ENCODE measurements at regions not wholly inside any gene's neighbourhood (a gene's known extent, or its start where the extent isn't known, plus 50 kb on each side); places are given as distances from the start of the nearest gene placed in this dataset.
"Not testable (repeated sequence)": the region's sequence is repeated elsewhere in the genome, so short reads cannot be mapped to it uniquely, and the experiment has no call there.

DNA sequence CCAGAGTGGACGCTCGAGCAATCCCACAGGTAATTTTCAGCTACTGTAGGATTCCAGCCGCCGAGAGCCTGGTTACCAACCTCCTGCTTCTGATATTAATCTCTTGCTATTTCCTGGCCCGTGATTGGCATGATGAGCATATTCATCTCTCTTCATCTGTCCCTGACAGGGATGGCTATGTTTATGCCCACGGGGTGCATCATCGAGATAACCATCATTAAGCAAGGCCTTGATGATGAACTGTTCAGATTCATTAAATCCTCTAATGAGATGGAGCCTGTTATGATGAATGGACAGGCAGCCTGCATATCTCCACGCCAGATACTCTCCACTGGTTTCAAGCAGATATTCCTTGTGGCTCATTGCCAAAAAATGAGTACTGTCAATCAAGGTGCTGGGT lies 227.3 kb downstream of the ZNF37A start:
- H3K23me2 ChIP-seq (ENCODE audit: low read depth, low read length); H2BK5ac ChIP-seq (ENCODE audit: low read depth, low read length); H4K91ac ChIP-seq (replicated peaks; ENCODE audit: insufficient read length, low read length); H2AFZ ChIP-seq (ENCODE audit: low read length); H3K27me3 ChIP-seq (replicated peaks in 1 of 4; ENCODE audit: control insufficient read depth in 3 of 4, extremely low read depth in 1 of 4, insufficient read depth in 3 of 4, low read length in 3 of 4); H3K18ac ChIP-seq (ENCODE audit: extremely low read depth, low read length); H3K79me2 ChIP-seq (ENCODE audit: control insufficient read depth in 1 of 2, insufficient read depth in 2 of 2, low read length in 2 of 2); H2AK5ac ChIP-seq (ENCODE audit: low read depth, low read length); H2BK20ac ChIP-seq (ENCODE audit: low read length); POLR2A ChIA-PET (ENCODE audit: partially characterized antibody); H3K4me3 ChIP-seq (ENCODE audit: extremely low read depth in 1 of 4, insufficient read depth in 2 of 4, low read depth in 3 of 4, low read length in 4 of 4); H3K4me2 ChIP-seq (ENCODE audit: insufficient read depth in 1 of 2, low read depth in 2 of 2, low read length in 2 of 2); H4K8ac ChIP-seq (ENCODE audit: extremely low read depth, insufficient read depth, low read length); H3K36me3 ChIP-seq (ENCODE audit: control insufficient read depth in 2 of 4, insufficient read depth in 4 of 4, low read length in 3 of 4); H3K9ac ChIP-seq (replicated peaks in 1 of 4; ENCODE audit: extremely low read depth in 1 of 4, low read depth in 3 of 4, low read length in 3 of 4); H3K14ac ChIP-seq (ENCODE audit: insufficient read length); H4K5ac ChIP-seq (ENCODE audit: insufficient read length, low read depth, low read length); H3K56ac ChIP-seq (replicated peaks; ENCODE audit: insufficient read length, low read depth, low read length); H3K4ac ChIP-seq (replicated peaks; ENCODE audit: insufficient read length, low read depth, low read length); H4K20me1 ChIP-seq (replicated peaks in 1 of 2; ENCODE audit: control insufficient read depth in 1 of 2, insufficient read depth in 2 of 2, low read length in 2 of 2); H3K4me1 ChIP-seq (replicated peaks in 1 of 4; ENCODE audit: control insufficient read depth in 3 of 4, insufficient read depth in 4 of 4, low read length in 3 of 4); H2BK15ac ChIP-seq (ENCODE audit: low read length); H3K27ac ChIP-seq (ENCODE audit: low read depth, low read length); H3K79me1 ChIP-seq (ENCODE audit: low read depth, low read length); H2BK12ac ChIP-seq (ENCODE audit: low read depth, low read length); H3K23ac ChIP-seq (ENCODE audit: insufficient read length); DNase-seq (ENCODE audit: low read depth in 1 of 2, low spot score in 2 of 2); H2BK120ac ChIP-seq (replicated peaks; ENCODE audit: low read depth, low read length); FAIRE-seq; CTCF ChIA-PET (ENCODE audit: partially characterized antibody): not testable (repeated sequence)
- 94% methylated on average over 8 of the region's 8 CpGs; no CpG with 5 or more reads in 1 of the 2 experiments for WGBS, 2 experiments (ENCODE audit: extremely low coverage in 1 of 2, insufficient coverage in 1 of 2, insufficient read length in 1 of 2, insufficient replicate concordance in 2 of 2, low coverage in 1 of 2, low lambda C conversion rate in 2 of 2, missing lambda C conversion rate in 1 of 2)
- H3K9me3 ChIP-seq (ENCODE audit: insufficient read depth in 2 of 2, low read depth in 1 of 2, low read length in 1 of 2): peaks cover 17 to 42% of the 10 kb centered on the region in 2 experiments
